ENCODE measurements at regions not wholly inside any gene's neighbourhood (a gene's known extent, or its start where the extent isn't known, plus 50 kb on each side); places are given as distances from the start of the nearest gene placed in this dataset.

- H3K4ac ChIP-seq (replicated peaks; ENCODE audit: insufficient read length, low read depth, low read length) = no peak overlapping the region
- no peak overlapping the region for H2BK12ac ChIP-seq (ENCODE audit: low read depth, low read length)
- no peaks in the 10 kb centered on the region for H4K20me1 ChIP-seq (replicated peaks in 1 of 2; ENCODE audit: control insufficient read depth in 1 of 2, insufficient read depth in 2 of 2, low read length in 2 of 2)
- H3K4me2 ChIP-seq (ENCODE audit: insufficient read depth in 1 of 2, low read depth in 2 of 2, low read length in 2 of 2) = no peak overlapping the region
- no peak overlapping the region for H2AK5ac ChIP-seq (ENCODE audit: low read depth, low read length)
- POLR2A ChIA-PET (ENCODE audit: partially characterized antibody) = no interaction called here
- H3K23me2 ChIP-seq (ENCODE audit: low read depth, low read length) = no peaks in the 10 kb centered on the region
- no peak for DNase-seq (ENCODE audit: low read depth in 1 of 2, low spot score in 2 of 2)
- H3K9ac ChIP-seq (replicated peaks in 1 of 4; ENCODE audit: extremely low read depth in 1 of 4, low read depth in 3 of 4, low read length in 3 of 4) = no peak overlapping the region
- no peaks in the 10 kb centered on the region for H3K27me3 ChIP-seq (replicated peaks in 1 of 4; ENCODE audit: control insufficient read depth in 3 of 4, extremely low read depth in 1 of 4, insufficient read depth in 3 of 4, low read length in 3 of 4)
- no peak overlapping the region for H4K5ac ChIP-seq (ENCODE audit: insufficient read length, low read depth, low read length)
- H3K36me3 ChIP-seq (ENCODE audit: control insufficient read depth in 2 of 4, insufficient read depth in 4 of 4, low read length in 3 of 4) = no peaks in the 10 kb centered on the region
- H3K14ac ChIP-seq (ENCODE audit: insufficient read length) = no peak overlapping the region
- FAIRE-seq = no peak
- peaks cover 0 to 5% of the 10 kb centered on the region in 2 experiments; a peak in 2 of 4 replicates for H3K9me3 ChIP-seq (ENCODE audit: insufficient read depth in 2 of 2, low read depth in 1 of 2, low read length in 1 of 2)
- no peaks in the 10 kb centered on the region for H3K79me1 ChIP-seq (ENCODE audit: low read depth, low read length)
- H3K79me2 ChIP-seq (ENCODE audit: control insufficient read depth in 1 of 2, insufficient read depth in 2 of 2, low read length in 2 of 2) = no peaks in the 10 kb centered on the region
- H3K4me1 ChIP-seq (replicated peaks in 1 of 4; ENCODE audit: control insufficient read depth in 3 of 4, insufficient read depth in 4 of 4, low read length in 3 of 4) = no peaks in the 10 kb centered on the region
- 73% methylated on average over 1 of the region's 1 CpG; no CpG with 5 or more reads in 1 of the 2 experiments for WGBS, 2 experiments (ENCODE audit: extremely low coverage in 1 of 2, insufficient coverage in 1 of 2, insufficient read length in 1 of 2, insufficient replicate concordance in 2 of 2, low coverage in 1 of 2, low lambda C conversion rate in 2 of 2, missing lambda C conversion rate in 1 of 2)
- H3K23ac ChIP-seq (ENCODE audit: insufficient read length) = no peak overlapping the region
- H2BK120ac ChIP-seq (replicated peaks; ENCODE audit: low read depth, low read length) = no peak overlapping the region
- TF ChIP-seq RAD21 (IDR thresholded peaks at IDR 0.05 in 1 of 2, conservative IDR thresholded peaks at IDR 0.05 in 1 of 2; ENCODE audit: low read depth in 2 of 2, low read length in 2 of 2) (peak; percentile 48 to 60), TEAD4 (IDR thresholded peaks at IDR 0.05; ENCODE audit: low read depth, low read length) (no peak), CTCF (IDR thresholded peaks at IDR 0.05; ENCODE audit: control extremely low read depth in 1 of 3, insufficient read depth in 1 of 3, low read depth in 1 of 3, low read length in 3 of 3) (peak in 1 of 3 experiments; percentile 45; a peak in 1 of 4 replicates)
- no peak overlapping the region for H3K56ac ChIP-seq (replicated peaks; ENCODE audit: insufficient read length, low read depth, low read length)
- no peak overlapping the region for H3K18ac ChIP-seq (ENCODE audit: extremely low read depth, low read length)
- H2BK5ac ChIP-seq (ENCODE audit: low read depth, low read length) = no peak overlapping the region; the same call in 1 of the 2 replicates
- H4K8ac ChIP-seq (ENCODE audit: extremely low read depth, insufficient read depth, low read length) = no peak overlapping the region
- H2AFZ ChIP-seq (ENCODE audit: low read length) = no peak overlapping the region
- no peak overlapping the region for H3K27ac ChIP-seq (ENCODE audit: low read depth, low read length)
- H2BK15ac ChIP-seq (ENCODE audit: low read length) = no peak overlapping the region
- no peak overlapping the region for H3K4me3 ChIP-seq (ENCODE audit: extremely low read depth in 1 of 4, insufficient read depth in 2 of 4, low read depth in 3 of 4, low read length in 4 of 4)
- no peak overlapping the region for H2BK20ac ChIP-seq (ENCODE audit: low read length)
- CTCF ChIA-PET (ENCODE audit: partially characterized antibody) = interaction anchor here (0.9 to 1.5 kb wide), 4 partner anchors 9 to 275 kb away, joined by 3 to 4 read pairs (median 3); no protein-coding TSS in a partner anchor
- no peak overlapping the region for H4K91ac ChIP-seq (replicated peaks; ENCODE audit: insufficient read length, low read length)
Observed at GRCh38 chr1:166730299-166730888, 108.9 kb upstream of the POGK start.

Measured in H1 (cell line).